WI38 (cell line): ENCODE measurements at regions not wholly inside any gene's neighbourhood (a gene's known extent, or its start where the extent isn't known, plus 50 kb on each side); places are given as distances from the start of the nearest gene placed in this dataset.
"Not testable (repeated sequence)": the region's sequence is repeated elsewhere in the genome, so short reads cannot be mapped to it uniquely, and the experiment has no call there.

Experiments used
- H3K4me3 ChIP-seq: 2 replicates; pipeline ENCODE4 v1.5.1; 2011; ENCODE audit warnings: low read depth, mild to moderate bottlenecking, control low read depth, low read length
- CTCF ChIP-seq: IDR thresholded peaks from 2 replicates; pipeline ENCODE4 v1.5.1; 2012; ENCODE audit warnings: low read depth, mild to moderate bottlenecking, control low read depth, low read length

DNA sequence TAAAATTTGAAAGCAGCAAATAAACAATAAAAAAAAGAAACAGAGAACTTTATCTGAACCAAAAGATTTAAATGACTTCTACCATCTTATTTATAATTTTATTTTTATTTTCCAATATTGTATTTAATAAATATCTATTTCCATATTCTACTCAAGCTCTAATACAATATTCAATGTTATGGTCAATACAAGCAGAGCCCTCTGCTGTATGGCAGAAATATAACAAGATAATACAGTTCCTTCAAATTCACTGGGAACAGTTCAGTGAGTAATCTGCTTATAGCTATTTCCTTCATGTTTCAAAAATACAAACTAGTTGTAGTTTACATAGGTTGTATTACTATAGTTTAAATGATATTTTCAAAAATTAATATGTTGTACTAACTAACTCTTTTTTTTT lies 332.7 kb downstream of the PRDM9 start:
- H3K4me3 ChIP-seq, result no peak overlapping the region
- no peak for TF ChIP-seq CTCF

- H3K4me3 ChIP-seq, result no peak overlapping the region
- no peak for TF ChIP-seq CTCF
These were observed 357.4 kb downstream of the PRDM9 start for GRCh38 chr5:23864786-23865185.

DNA sequence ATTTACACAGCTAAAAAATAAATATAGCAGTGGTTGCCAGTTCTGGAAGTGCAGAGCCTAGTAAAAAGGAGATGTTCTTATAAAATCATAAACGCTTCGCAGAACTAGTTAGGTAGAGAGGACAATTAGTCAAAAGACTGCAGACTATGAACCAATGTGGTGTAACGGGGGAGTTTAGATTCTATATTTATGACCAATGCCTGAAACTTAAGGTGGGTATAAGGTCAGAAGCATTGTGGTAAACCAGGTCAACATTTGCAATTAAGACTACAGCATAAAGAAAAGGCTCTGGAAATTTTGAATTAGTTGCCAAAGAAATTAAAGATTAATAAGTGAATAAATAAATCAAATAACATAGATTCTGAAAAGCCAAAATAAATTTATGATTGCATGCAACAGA lies 370.4 kb downstream of the PRDM9 start:
- no peak for TF ChIP-seq CTCF
- H3K4me3 ChIP-seq, result no peak overlapping the region

- H3K4me3 ChIP-seq, result no peak overlapping the region
- no peak for TF ChIP-seq CTCF
These were observed 377.1 kb downstream of the PRDM9 start for GRCh38 chr5:23884405-23885031.

DNA sequence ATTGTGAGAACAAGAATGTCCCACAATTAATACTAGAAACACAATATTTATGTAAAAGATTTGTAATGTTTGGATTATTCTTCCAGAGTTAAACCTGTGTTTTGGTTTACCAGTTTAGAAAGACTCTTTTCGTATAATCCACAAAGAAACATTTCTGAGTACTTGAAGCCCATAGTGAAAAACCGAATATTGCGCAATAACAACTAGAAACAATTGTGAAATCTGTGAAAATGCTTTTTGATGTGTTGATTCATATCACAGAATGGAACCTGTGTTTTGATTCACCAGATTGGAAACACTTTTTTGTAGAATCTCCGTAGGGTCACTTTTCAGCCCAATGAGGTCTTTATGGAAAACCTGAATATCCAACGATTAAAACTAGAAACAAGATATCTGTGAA lies 386.2 kb downstream of the PRDM9 start:
- no peak overlapping the region for H3K4me3 ChIP-seq
- no peak for TF ChIP-seq CTCF

DNA sequence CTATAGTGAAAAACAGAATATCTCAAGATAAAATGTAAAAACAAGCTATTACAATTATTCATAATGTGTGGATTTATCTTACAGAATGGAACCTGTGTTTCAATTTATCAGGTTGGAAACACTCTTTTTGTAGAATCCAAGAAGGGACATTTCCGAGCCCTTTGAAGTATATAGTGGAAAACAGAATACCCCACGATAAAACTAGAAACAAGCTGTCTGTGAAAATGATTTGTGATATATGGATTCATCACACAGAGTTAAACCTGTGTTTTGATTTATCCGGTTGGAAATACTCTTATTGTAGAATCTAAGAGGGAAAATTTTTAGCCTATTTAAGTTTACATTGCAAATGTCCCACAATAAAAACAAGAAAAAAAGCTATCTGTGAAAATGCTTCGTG lies 388.2 kb downstream of the PRDM9 start:
- TF ChIP-seq CTCF, result no peak

DNA sequence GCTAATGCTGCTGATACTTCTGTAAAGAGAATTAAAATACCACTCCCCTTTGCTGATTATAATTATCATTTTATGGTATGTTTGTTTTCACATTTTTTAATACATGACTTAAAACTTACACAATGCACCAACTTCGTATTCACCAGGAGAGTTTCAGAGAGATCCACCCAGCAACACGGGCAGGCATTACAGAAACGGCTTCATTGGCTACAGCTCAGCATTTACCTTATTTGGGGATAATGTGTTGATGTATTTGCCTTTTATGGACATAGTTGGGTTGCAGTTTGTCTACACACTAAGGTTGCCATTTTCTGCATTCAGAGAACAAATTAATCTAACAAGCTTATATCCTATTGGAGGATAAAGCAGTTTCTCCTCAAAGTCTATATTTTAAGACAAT lies 423.6 kb downstream of the PRDM9 start:
- TF ChIP-seq CTCF, result no peak
- no peak overlapping the region for H3K4me3 ChIP-seq

More for the DNA sequence above, 388.2 kb downstream of the PRDM9 start:
- H3K4me3 ChIP-seq, result no peak overlapping the region

- H3K4me3 ChIP-seq, result not testable (repeated sequence)
These were observed 444.0 kb downstream of the PRDM9 start for GRCh38 chr5:23951261-23951928.
